IPS DF 4.7 (cell line): ENCODE measurements at regions not wholly inside any gene's neighbourhood (a gene's known extent, or its start where the extent isn't known, plus 50 kb on each side); places are given as distances from the start of the nearest gene placed in this dataset.

ENCODE experiments used
- DNase-seq: peaks from one replicate; pipeline ENCODE4 v3.0.0-alpha.2; 2013; ENCODE audit warnings: low spot score; ENCODE audit errors: extremely low read depth

DNA sequence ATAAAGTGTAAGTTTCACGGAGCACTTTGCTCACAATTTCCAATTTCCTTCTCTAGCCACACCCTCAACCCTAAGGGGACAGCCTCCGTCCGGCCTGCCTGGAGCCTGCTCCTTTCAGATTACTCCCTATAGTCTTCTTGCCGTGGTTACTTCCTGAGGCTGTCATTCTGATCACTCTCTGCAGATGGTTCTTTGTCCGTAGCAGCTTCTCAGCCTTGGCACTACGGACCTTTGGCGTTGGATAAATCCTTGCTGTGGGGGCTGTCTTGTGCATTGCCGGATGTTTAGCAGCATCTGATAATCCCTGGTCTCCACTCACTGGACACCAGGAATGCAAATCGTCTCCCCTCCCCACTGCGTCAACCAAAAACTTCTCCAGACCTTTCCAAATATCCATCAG is 447.5 kb upstream of the KIRREL3 start:
- DNase-seq: no peak

GRCh38 chr11:127445476-127445875 is 444.9 kb upstream of the KIRREL3 start:
- no peak for DNase-seq

DNA sequence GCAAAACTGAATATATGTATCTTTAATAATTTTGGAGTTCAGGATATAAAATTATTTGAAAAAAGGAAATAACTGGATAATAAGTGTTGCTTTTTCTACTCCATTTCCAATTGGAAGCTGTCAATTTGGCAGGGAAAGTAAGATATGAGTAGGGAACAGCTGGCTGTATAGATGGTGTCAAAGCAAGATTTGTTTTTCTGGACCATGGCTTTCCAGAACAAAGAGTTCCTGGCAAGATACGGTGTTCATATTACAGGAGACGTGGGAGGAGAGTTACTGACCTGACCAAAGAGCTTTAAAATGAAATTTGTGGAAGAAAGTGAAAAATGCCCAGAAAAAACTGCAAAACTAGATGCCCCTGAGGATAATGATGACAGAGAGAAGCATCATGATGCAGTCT is 442.7 kb upstream of the KIRREL3 start:
- DNase-seq: no peak

DNA sequence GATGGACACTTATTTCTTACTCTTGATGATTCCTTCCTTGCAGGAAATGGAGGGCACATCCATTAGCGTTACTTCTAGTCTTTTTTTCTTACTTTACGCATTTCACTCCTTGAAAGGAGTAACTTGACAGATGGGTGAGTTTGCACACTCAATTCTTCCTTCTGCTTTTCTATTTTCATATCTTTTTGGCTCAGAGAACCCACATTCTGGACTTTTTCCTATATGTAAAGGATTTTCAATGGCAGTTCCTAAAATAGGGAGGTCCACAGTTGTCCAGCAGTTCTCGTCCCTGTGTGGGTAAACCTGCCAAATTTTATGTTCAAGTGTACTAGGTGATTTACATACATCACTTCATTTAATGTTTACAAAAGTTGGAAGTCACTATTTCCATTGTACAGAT is 440.0 kb upstream of the KIRREL3 start:
- no peak for DNase-seq

DNA sequence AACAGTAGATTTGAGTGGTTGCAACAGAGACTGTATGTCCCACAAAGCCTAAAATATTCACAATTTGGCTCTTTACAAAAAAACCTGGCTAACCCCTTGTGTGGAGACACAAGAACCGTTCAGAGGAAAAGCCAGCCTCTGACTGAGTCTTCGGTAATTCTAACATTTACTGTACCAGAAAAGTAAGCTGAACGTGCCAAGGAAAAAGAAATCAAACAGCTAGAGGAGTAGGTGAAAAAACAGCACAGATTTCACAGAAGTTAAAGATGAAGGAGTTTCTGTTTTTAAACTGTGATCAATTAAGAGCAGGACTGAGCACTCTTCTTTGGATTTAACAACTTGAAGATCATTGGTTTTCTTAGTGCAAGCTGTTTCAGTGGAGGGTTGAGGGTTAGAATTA is 424.7 kb upstream of the KIRREL3 start:
- DNase-seq: no peak

DNA sequence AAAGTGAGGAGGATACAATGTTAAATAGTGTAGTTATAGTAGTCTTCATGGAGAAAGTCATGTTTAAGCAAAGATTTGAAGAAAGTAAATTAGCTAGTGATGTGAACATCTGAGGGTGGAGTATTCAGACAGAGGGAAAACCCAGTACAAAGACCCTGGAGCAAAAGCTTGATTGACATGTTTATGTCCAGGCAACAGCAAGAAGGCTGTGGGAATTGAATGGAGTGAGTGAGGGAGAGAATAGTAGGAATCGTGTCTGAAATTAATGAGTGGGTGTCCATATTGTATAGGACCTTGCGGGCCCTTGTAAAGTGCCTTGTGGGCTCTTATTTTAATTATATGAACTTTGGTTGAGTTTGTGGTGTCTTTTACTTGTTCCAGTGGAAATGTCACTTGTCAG is 424.1 kb upstream of the KIRREL3 start:
- no peak for DNase-seq

DNA sequence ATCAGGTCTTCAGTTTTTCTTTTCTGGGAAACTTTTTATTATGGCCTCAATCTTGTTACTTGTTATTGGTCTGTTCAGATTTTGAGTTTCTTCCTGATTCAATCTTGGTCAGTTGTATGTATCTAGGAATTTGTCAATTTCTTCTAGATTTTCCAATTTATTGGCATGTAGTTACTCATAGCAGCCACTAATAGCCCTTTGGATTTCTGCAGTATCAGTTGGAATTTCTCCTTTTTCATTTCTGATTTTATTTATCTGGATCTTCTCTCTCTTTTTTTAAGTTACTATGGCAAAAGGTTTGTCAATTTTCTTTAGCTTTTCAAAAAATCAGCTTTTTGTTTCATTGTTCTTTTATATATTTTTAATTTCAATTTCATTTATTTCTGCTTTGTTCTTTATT is 419.6 kb upstream of the KIRREL3 start:
- DNase-seq: no peak

DNA sequence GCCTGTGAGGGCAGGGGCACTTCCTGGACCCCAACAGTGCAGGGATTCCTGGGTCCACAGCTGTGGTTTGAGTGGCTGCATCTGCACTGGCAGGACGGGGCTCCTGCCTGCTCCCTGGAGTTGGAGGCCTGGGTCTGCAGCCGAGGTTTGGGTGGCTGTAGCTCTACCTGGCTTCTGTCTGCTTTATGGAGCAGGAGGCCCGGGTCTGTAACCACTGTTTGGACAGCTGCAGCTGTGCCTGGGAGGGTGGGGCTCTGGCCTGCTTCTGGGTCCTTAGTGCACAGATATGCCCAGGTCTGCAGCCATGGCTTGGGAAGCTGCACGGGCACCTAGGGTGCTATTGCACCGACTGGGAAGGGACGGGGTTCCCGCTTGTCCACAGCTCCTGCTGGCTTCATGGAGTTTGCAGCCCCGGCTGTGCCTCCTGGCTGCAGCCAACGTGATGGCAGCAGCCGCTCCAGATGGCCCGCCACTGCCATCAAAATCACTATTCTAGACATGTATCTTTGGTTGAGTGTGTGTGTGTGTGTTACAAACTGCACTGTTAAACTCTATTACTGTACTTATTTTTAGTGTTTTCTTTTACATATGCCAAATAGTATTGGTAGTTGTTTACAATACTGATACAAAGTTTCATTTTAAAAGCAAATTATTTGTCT is 412.3 kb upstream of the KIRREL3 start:
- no peak for DNase-seq

- DNase-seq: no peak
Measured at GRCh38 chr11:127412234-127412633, 411.7 kb upstream of the KIRREL3 start.

- no peak for DNase-seq
Measured at GRCh38 chr11:127411283-127411682, 410.7 kb upstream of the KIRREL3 start.

- DNase-seq: no peak
Measured at GRCh38 chr11:127395034-127395433, 394.5 kb upstream of the KIRREL3 start.

DNA sequence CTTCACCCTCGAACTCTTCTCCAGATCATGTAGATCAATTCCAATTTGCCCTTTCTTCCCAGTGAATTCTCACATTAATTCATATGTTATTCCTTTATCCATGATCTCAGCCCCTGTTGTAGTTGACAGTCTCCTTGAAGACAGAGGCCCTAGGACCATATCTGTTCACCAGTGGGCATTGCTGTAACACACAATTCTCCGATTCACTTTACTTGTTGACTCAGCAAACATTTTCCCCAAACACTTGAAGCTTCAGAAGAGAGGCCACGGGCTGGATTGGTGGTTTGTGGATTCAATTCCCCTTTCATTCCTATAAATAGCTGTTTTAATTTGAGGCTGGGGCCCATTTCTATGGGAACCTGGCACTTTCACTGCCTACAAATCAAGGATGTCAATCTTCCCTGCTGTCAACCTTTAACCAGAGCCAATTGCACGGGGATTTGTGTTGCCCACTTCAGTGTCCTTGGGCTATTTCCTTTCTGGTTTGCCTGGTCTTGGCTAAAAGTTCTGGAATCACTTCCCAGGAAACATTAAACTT is 393.0 kb upstream of the KIRREL3 start:
- DNase-seq: no peak

GRCh38 chr11:127392575-127392974 is 392.0 kb upstream of the KIRREL3 start:
- peak; percentile 7 for DNase-seq

DNA sequence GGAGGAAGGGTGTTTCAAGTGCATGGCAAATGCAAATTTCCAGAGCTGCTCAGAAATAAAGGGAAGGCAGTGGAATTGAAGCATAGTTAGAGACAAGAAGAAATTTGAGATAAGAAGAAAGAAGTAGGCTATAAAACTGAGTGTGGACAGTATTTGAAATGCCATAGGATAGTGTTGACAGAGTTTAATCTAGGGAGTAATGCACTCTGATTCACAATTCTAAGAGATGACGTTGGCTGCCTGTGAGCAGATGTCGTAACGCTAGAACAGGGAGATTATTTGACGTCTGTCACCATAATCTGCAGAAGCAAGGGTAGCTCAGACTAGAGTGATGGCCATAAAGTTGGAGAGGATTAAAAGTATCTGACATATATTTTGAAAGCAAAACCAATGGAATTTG is 389.9 kb upstream of the KIRREL3 start:
- no peak for DNase-seq

DNA sequence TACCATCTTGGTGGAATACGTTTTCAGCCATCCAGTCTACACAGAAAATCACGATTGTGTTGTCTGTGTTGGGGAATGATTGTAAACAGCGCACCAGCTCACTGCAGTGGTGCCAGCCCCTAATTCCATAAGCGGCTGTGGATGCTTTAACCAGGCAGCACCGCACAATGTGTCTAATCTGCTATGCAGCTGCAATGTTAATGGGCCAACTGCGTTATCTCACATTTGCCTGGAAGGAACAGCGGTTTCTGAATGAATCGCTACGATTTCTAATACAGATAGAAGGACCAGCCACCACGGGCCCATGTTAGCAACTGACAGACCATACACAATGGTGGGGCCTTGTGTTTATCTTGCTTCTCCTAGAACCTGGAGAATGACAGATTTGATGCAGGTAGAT is 384.5 kb upstream of the KIRREL3 start:
- DNase-seq: no peak

- DNase-seq: no peak
Measured at GRCh38 chr11:127383026-127383425, 382.5 kb upstream of the KIRREL3 start.

- DNase-seq: no peak
Measured at GRCh38 chr11:127381247-127381646, 380.7 kb upstream of the KIRREL3 start.

- DNase-seq: no peak
Measured at GRCh38 chr11:127379686-127380085, 379.1 kb upstream of the KIRREL3 start.

DNA sequence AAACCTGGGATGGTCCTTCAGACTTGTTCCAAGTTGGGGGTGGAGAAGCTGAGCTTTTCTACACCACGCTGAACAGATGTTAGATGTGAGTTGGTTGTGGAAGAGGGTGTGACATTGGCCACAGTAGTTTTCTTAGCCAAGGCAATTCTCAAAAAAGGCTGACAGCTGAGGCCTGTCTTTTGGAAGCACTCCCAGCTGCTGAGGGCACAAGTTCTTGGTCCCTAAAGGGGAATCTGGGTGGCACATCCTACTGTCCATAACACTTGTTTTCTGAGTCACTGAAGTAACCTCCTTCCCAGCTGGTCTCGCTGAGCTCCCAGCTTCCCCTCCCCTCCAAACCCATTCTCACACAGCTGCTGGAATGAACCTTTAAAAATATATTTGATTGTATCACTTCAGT is 375.7 kb upstream of the KIRREL3 start:
- no peak for DNase-seq

GRCh38 chr11:127369356-127369755 is 368.8 kb upstream of the KIRREL3 start:
- no peak for DNase-seq

- no peak for DNase-seq
Measured at GRCh38 chr11:127362754-127363308, 362.3 kb upstream of the KIRREL3 start.

GRCh38 chr11:127358160-127358559 is 357.6 kb upstream of the KIRREL3 start:
- no peak for DNase-seq

DNA sequence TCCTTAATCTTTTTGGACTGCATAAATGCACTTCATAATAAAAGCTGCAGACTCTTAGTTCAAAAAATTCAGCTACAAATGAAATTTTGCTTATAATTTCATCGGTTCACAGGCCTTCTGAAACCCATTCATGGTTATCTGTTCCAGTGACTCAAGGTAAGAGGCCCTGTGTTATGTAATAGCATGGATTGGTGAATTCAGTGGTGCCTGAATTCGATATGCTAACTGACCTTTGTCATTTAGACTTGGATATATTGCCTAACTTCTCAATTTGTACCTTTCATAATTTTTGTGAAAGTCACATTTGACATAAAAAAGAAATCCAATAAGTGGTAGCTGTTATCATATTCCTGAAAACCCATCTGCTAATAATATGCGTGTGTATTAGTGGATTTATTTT is 349.9 kb upstream of the KIRREL3 start:
- no peak for DNase-seq
